K562 (cell line): ENCODE measurements at regions not wholly inside any gene's neighbourhood (a gene's known extent, or its start where the extent isn't known, plus 50 kb on each side); places are given as distances from the start of the nearest gene placed in this dataset.

ENCODE experiments used
- HMG20B ChIP-seq: fragments of 250-450 bp; sonication (Bioruptor Pico); IDR thresholded peaks from 2 replicates; pipeline ENCODE4 v1.5.0; 2021; ENCODE audit warnings: mild to moderate bottlenecking
- KLF16 ChIP-seq: IDR thresholded peaks from 2 replicates; pipeline ENCODE4 v1.6.1; 2016; ENCODE audit warnings: antibody characterized with exemption
- NCOA2 ChIP-seq, 2 experiments: fragments of 450-650 bp; IDR thresholded peaks; 2 replicates each; pipeline ENCODE4 v1.6.1; 2018; ENCODE audit warnings: mild to moderate bottlenecking in 2 of 2, moderate library complexity in 1 of 2; ENCODE audit not compliant: partially characterized antibody in 2 of 2
- NFRKB ChIP-seq: fragments of 450-650 bp; IDR thresholded peaks from 2 replicates; pipeline ENCODE4 v1.6.1; 2016; ENCODE audit warnings: low read depth
- PCBP1 ChIP-seq: fragments of 200-400 bp; formaldehyde crosslinking; IDR thresholded peaks from 2 replicates; pipeline ENCODE4 v1.6.1; 2018; ENCODE audit warnings: mild to moderate bottlenecking, low read depth, low read length; ENCODE audit not compliant: poor library complexity, severe bottlenecking
- STAT5A ChIP-seq: IDR thresholded peaks from 2 replicates; pipeline ENCODE4 v1.6.1; 2012; ENCODE audit warnings: low read length, inconsistent platforms, borderline replicate concordance
- ZFPM2 ChIP-seq: fragments of 250-450 bp; sonication (Bioruptor Pico); IDR thresholded peaks from 2 replicates; pipeline ENCODE4 v1.5.1; 2022; ENCODE audit warnings: mild to moderate bottlenecking
- TF ChIP-seq, protein P1 (sequence below): fragments of 250-450 bp; sonication (Bioruptor Pico); IDR thresholded peaks from 2 replicates; pipeline ENCODE4 v1.4.0; 2020
- TF ChIP-seq, protein P2 (sequence below): sonication (generic); formaldehyde crosslinking; IDR thresholded peaks from 2 replicates; pipeline ENCODE4 v1.8.0; 2022; ENCODE audit warnings: mild to moderate bottlenecking, missing genetic modification reagents
- TF ChIP-seq, protein P3 (sequence below), 3 experiments: IDR thresholded peaks in 2 of 3; conservative IDR thresholded peaks in 1 of 3; 2 replicates each; pipeline ENCODE4 v1.5.1; 2011 to 2012; ENCODE audit warnings: low read length in 3 of 3, mild to moderate bottlenecking in 3 of 3, control low read depth in 2 of 3, improper control_type of control experiment in 1 of 3, inconsistent platforms in 1 of 3, low read depth in 1 of 3, mixed read lengths in 1 of 3, moderate library complexity in 1 of 3; ENCODE audit not compliant: insufficient read depth in 2 of 3
- TF ChIP-seq, protein P4 (sequence below): fragments of 450-650 bp; formaldehyde crosslinking; conservative IDR thresholded peaks from 2 replicates; pipeline ENCODE4 v1.4.0; 2022; ENCODE audit warnings: mild to moderate bottlenecking, missing genetic modification characterization

DNA sequence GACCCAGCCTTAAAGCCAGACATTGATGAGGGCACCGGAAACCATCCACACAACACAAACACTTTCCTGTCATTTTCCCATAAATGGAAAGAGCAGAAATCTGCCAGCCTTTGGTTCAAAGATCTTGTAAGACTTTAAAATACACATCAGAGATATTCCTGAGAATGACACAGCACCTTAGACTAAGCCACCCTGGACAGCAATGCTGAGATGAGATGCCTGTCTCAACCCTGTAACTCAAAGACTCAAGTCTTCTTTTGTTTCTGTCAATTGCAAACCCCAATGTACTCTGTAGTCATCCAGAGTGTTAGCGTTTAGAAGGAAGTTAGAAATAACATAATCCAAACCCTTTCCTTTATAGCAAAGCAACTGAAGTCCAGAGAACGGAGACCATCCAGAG lies 119.2 kb downstream of the CCNA1 start:
- TF ChIP-seq, protein P1, sequence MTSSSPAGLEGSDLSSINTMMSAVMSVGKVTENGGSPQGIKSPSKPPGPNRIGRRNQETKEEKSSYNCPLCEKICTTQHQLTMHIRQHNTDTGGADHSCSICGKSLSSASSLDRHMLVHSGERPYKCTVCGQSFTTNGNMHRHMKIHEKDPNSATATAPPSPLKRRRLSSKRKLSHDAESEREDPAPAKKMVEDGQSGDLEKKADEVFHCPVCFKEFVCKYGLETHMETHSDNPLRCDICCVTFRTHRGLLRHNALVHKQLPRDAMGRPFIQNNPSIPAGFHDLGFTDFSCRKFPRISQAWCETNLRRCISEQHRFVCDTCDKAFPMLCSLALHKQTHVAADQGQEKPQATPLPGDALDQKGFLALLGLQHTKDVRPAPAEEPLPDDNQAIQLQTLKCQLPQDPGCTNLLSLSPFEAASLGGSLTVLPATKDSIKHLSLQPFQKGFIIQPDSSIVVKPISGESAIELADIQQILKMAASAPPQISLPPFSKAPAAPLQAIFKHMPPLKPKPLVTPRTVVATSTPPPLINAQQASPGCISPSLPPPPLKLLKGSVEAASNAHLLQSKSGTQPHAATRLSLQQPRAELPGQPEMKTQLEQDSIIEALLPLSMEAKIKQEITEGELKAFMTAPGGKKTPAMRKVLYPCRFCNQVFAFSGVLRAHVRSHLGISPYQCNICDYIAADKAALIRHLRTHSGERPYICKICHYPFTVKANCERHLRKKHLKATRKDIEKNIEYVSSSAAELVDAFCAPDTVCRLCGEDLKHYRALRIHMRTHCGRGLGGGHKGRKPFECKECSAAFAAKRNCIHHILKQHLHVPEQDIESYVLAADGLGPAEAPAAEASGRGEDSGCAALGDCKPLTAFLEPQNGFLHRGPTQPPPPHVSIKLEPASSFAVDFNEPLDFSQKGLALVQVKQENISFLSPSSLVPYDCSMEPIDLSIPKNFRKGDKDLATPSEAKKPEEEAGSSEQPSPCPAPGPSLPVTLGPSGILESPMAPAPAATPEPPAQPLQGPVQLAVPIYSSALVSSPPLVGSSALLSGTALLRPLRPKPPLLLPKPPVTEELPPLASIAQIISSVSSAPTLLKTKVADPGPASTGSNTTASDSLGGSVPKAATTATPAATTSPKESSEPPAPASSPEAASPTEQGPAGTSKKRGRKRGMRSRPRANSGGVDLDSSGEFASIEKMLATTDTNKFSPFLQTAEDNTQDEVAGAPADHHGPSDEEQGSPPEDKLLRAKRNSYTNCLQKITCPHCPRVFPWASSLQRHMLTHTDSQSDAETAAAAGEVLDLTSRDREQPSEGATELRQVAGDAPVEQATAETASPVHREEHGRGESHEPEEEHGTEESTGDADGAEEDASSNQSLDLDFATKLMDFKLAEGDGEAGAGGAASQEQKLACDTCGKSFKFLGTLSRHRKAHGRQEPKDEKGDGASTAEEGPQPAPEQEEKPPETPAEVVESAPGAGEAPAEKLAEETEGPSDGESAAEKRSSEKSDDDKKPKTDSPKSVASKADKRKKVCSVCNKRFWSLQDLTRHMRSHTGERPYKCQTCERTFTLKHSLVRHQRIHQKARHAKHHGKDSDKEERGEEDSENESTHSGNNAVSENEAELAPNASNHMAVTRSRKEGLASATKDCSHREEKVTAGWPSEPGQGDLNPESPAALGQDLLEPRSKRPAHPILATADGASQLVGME (CRISPR knock-in tag), result no peak
- no peak for TF ChIP-seq NCOA2 (IDR thresholded peaks at IDR 0.05; ENCODE audit: partially characterized antibody in 2 of 2)
- TF ChIP-seq, protein P2, sequence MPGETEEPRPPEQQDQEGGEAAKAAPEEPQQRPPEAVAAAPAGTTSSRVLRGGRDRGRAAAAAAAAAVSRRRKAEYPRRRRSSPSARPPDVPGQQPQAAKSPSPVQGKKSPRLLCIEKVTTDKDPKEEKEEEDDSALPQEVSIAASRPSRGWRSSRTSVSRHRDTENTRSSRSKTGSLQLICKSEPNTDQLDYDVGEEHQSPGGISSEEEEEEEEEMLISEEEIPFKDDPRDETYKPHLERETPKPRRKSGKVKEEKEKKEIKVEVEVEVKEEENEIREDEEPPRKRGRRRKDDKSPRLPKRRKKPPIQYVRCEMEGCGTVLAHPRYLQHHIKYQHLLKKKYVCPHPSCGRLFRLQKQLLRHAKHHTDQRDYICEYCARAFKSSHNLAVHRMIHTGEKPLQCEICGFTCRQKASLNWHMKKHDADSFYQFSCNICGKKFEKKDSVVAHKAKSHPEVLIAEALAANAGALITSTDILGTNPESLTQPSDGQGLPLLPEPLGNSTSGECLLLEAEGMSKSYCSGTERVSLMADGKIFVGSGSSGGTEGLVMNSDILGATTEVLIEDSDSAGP (CRISPR knock-in tag), result no peak
- no peak for TF ChIP-seq PCBP1
- TF ChIP-seq STAT5A, result no peak
- no peak for TF ChIP-seq HMG20B (CRISPR knock-in tag)
- no peak for TF ChIP-seq NFRKB
- no peak for TF ChIP-seq KLF16
- TF ChIP-seq, protein P3, sequence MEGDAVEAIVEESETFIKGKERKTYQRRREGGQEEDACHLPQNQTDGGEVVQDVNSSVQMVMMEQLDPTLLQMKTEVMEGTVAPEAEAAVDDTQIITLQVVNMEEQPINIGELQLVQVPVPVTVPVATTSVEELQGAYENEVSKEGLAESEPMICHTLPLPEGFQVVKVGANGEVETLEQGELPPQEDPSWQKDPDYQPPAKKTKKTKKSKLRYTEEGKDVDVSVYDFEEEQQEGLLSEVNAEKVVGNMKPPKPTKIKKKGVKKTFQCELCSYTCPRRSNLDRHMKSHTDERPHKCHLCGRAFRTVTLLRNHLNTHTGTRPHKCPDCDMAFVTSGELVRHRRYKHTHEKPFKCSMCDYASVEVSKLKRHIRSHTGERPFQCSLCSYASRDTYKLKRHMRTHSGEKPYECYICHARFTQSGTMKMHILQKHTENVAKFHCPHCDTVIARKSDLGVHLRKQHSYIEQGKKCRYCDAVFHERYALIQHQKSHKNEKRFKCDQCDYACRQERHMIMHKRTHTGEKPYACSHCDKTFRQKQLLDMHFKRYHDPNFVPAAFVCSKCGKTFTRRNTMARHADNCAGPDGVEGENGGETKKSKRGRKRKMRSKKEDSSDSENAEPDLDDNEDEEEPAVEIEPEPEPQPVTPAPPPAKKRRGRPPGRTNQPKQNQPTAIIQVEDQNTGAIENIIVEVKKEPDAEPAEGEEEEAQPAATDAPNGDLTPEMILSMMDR (IDR thresholded peaks at IDR 0.05 in 2 of 3, conservative IDR thresholded peaks at IDR 0.05 in 1 of 3; ENCODE audit: insufficient read depth in 2 of 3, low read depth in 1 of 3, low read length in 3 of 3), result no peak
- TF ChIP-seq, protein P4, sequence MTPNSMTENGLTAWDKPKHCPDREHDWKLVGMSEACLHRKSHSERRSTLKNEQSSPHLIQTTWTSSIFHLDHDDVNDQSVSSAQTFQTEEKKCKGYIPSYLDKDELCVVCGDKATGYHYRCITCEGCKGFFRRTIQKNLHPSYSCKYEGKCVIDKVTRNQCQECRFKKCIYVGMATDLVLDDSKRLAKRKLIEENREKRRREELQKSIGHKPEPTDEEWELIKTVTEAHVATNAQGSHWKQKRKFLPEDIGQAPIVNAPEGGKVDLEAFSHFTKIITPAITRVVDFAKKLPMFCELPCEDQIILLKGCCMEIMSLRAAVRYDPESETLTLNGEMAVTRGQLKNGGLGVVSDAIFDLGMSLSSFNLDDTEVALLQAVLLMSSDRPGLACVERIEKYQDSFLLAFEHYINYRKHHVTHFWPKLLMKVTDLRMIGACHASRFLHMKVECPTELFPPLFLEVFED (CRISPR knock-in tag), result no peak
- TF ChIP-seq ZFPM2 (CRISPR knock-in tag), result no peak
